TTC549 (cell line): ENCODE measurements at regions not wholly inside any gene's neighbourhood (a gene's known extent, or its start where the extent isn't known, plus 50 kb on each side); places are given as distances from the start of the nearest gene placed in this dataset.

Experiments
- FAIRE-seq: peaks from 2 replicates; lab custom pipeline; 2012; peaks lifted over from hg19 to GRCh38; lab: Jason Lieb, UNC

DNA sequence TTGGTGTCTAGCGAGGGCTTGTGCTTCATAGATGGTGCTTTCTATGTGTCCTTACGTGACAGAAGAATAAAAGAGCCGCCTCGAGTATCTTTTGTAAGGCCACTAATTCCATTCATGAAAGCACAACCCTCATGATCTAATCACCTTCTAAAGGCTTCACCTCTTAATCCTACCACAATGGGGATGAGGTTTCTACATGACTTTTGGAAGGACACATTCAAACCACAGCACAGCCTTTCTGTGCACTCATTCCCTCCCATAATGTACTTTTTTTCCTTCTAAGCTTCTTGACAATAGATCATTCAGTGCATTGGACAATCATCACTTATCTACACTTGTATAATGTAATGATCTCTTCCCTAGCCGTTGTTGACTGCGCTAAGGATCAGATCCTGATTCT lies 774.8 kb downstream of the BRINP1 start:
- no peak for FAIRE-seq

DNA sequence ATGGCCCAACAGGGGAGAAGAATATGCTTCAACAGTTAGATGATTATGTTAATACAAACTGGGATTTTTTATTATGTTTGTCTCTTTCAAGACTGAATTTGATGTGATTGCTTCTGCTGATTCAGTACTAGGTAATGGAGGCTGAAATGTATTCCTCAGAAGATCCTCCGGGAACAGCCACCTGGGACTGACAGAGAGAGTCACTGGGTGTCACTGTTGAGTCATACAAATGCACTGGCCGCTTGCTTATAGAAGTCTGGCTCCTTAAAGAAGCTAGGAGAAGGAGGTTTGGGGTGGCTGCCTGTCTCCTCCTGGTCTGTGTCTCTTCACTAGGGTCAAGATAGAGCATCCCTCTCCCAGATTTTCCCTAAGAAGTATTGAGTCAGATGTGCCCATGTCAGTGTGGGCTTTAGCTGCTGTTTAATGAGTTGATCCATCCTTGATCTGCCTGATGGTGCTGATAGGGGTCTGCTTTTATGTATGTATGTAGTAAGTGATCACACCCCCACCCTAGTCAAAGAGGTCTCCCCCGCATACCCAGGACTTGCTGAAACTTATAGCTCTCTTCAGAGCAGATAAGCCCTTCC lies 773.4 kb downstream of the BRINP1 start:
- no peak for FAIRE-seq

DNA sequence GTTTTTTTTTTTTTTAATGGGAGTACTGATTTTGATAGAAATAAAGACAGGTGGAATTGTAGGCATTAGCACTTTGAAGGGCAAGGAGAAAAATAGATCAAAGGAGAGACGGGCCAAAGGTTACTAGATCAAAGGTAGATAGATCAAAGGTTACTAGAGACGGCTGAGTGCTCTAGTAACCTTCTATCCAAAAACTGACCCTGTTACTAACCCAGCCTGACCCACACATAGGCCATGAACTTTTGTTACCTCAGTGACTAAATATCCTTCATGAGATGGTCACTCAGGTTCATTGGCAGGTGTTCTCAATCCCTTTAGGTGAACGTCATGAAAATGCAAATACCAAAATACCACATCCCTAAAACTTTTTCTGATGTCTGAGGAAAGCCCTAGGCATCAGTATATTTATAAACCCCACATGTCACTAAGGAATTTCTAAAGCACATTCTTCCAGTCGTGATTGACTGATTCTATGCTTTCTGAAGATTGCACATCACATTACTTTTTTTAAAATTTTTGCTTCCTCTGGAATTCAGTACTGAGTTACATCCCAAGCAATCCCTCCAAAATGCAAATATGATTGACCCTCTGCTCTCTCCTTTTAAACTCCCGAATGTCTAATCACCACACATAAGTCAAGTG lies 772.7 kb downstream of the BRINP1 start:
- no peak for FAIRE-seq

- FAIRE-seq, result no peak
Measured at GRCh38 chr9:118606668-118607067, 762.6 kb downstream of the BRINP1 start.

DNA sequence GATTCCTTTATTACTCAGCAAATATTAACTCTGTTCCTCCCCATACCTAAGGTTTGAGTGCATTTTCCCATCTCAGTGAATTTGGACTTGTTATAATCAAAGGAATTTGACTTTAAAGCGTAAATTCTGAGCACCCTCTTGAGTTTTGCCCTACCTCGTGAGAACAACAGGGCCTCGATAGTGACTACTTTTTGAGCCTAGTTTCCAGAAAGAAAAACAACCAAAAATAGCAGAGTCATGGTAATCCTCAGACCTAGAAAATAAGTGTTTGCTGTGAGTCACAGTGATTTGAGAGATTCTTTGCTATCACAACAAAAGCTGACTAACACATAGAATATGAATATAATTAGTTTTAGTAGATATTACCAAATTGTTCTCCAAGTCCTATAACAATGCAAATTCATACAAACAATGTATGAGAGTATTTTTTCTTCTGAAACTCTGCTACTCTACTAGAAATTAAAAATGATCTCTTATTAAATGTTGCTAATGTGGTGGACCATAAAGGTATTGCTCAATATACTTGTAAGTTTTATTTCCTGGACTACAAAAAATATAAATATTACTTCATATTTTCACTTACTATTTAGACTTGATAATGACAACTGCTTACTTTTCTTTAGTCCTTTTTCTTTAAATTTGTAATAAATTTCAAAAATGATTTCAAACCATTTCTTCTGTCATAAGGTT lies 759.7 kb downstream of the BRINP1 start:
- no peak for FAIRE-seq

- FAIRE-seq, result no peak
Measured at GRCh38 chr9:118612201-118612600, 757.0 kb downstream of the BRINP1 start.

DNA sequence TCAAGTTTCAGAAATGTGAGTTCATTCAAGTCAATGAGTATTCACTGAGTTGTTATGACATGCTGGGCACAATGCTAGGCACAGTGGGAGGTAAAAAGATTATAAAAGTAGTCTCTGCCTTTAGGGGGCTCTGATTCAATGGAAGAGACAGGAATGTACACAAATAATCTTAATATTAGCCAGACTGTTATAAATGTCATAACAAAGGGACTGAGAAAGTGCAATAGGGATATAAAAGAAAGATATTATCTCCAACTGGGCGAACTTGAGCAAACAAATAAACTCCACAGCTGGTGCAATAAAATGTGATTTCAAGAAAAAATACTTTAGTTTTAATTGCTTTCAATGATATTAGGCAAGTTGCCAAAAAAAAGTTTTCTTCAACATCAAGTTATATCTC lies 755.2 kb downstream of the BRINP1 start:
- FAIRE-seq, result no peak

DNA sequence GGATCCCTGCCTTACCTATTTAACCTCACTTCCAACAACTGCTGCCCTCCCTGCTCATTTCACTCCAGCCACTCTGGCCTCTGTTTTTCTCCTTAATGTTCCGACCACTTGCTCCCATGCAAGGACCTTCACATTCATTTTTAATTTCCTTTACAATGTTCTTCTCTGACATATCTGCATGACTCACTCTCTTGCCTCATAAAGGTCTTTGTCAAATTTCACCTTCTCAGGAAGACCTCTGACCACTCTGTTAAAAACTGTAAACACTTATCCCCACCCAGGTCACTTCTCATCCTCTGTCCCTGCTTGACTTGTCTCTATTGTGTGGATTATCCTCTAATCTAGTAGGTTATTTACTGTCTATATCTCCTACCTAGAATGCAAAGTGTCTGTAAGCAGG lies 751.2 kb downstream of the BRINP1 start:
- FAIRE-seq, result no peak

- no peak for FAIRE-seq
Measured at GRCh38 chr9:118618849-118619248, 750.4 kb downstream of the BRINP1 start.

- FAIRE-seq, result no peak
Measured at GRCh38 chr9:118624608-118625007, 744.6 kb downstream of the BRINP1 start.

DNA sequence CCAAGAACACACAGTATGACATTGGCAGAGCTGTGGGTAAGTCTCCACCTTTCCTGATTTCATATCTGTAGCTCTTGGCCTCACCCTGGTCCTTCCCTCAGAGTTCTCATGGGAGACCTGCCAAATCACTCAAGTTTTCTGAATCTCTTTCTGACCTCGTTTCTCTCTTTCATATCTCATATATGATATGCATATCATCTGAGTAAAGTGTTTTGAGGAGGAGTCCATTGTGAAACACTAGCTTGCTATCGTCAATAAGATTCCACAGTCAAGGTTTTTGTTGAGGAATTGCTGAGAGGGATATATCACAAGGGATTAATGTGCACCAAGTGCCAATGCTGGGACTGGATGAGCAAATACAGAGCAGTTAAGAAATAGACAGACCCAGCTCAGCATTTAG lies 739.2 kb downstream of the BRINP1 start:
- no peak for FAIRE-seq

- FAIRE-seq, result no peak
Measured at GRCh38 chr9:118630931-118631595, 738.2 kb downstream of the BRINP1 start.

DNA sequence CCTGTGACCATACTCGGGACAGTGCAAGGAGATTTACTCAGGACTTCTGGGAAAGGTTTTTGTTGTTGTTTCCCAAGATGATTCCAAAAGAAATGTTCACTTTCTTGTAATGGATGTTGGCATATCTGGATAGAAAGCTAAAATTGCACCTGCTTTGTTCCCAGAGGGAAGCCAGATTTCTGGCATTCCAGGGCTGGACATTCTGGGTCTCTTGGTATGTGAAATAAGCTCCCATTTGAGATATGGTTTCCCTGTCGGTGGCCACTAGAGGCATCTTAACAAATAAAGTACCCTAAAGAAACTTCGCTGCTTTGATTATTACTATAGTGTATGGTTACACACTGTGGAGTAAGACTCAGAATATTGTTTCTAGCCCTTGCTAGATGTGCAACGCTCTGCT lies 737.3 kb downstream of the BRINP1 start:
- no peak for FAIRE-seq

GRCh38 chr9:118635416-118635815 lies 733.8 kb downstream of the BRINP1 start:
- no peak for FAIRE-seq

GRCh38 chr9:118637681-118638080 lies 731.6 kb downstream of the BRINP1 start:
- no peak for FAIRE-seq

- FAIRE-seq, result no peak
Measured at GRCh38 chr9:118640836-118641560, 728.2 kb downstream of the BRINP1 start.

GRCh38 chr9:118643118-118643517 lies 726.1 kb downstream of the BRINP1 start:
- FAIRE-seq, result no peak

GRCh38 chr9:118644066-118644465 lies 725.2 kb downstream of the BRINP1 start:
- no peak for FAIRE-seq

- no peak for FAIRE-seq
Measured at GRCh38 chr9:118647331-118647730, 721.9 kb downstream of the BRINP1 start.

GRCh38 chr9:118650417-118650816 lies 718.8 kb downstream of the BRINP1 start:
- FAIRE-seq, result no peak

DNA sequence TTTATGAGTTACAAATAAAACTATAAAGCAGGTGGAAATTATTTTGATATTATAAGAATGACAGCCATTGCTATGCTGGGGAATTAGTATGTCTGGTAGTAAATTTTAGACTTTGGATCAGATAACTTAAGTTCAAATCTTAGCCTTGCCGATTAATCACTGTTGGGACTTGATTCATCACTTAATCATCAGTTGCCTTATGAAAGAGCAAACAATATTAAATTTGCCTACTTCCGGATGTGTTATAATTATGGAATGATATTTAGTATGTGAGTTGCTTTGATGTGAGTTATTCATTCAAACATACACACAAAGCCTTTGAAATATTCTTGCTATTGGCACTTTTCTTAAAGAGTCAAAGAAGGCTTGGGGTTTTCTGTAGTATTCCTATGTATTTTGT lies 717.7 kb downstream of the BRINP1 start:
- no peak for FAIRE-seq

DNA sequence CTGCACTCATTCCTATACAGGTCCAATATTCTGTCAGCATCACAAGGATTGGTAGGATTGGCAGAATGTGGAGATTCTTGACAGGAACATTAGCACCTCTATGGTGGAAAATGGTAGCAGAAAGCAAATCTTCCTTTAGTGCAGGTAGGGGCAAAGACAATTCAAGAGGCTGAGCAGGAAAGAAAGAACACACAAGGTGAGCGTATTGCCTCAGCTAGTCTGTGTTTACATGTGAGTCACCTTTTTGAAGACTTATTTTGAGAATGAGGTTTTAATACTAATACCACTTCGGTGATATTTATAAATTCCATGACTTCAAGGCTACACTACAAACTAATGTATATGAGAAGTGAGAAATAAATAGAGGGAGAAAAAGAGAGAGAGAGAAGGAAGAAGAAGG lies 717.0 kb downstream of the BRINP1 start:
- no peak for FAIRE-seq

- no peak for FAIRE-seq
Measured at GRCh38 chr9:118652912-118653311, 716.3 kb downstream of the BRINP1 start.
